Testis (tissue), 2 donors: ENCODE measurements at regions not wholly inside any gene's neighbourhood (a gene's known extent, or its start where the extent isn't known, plus 50 kb on each side); places are given as distances from the start of the nearest gene placed in this dataset.

Experiments used
- DNase-seq: peaks from one replicate; pipeline ENCODE4 v3.0.0-alpha.2; 2019
- H3K27ac ChIP-seq, 2 donors: fragments of 200-600 bp; sonication (generic); one replicate each; pipeline ENCODE4 v1.5.1; 2019
- H3K27me3 ChIP-seq: fragments of 200-600 bp; sonication (generic); one replicate; pipeline ENCODE4 v1.5.1; 2019
- H3K36me3 ChIP-seq: fragments of 200-600 bp; sonication (generic); one replicate; pipeline ENCODE4 v1.5.1; 2017; ENCODE audit warnings: low read depth; ENCODE audit errors: missing control alignments
- H3K4me1 ChIP-seq: fragments of 200-600 bp; sonication (generic); one replicate; pipeline ENCODE4 v1.5.1; 2019
- H3K4me3 ChIP-seq, 2 donors: fragments of 200-600 bp; sonication (generic); one replicate each; pipeline ENCODE4 v1.5.1; 2017 to 2019
- H3K9me3 ChIP-seq: fragments of 200-600 bp; sonication (generic); one replicate; pipeline ENCODE4 v1.5.1; 2017
- POLR2A ChIP-seq: fragments of 450-650 bp; IDR thresholded peaks from one replicate; pipeline ENCODE4 v1.6.1; 2017; ENCODE audit warnings: antibody characterized with exemption, mild to moderate bottlenecking, moderate library complexity
- WGBS, 2 donors: methylation state at CpG; one replicate each; pipeline ENCODE4 v1.1.5; 2018; 5-methylcytosine and 5-hydroxymethylcytosine counted together
- intact Hi-C: fragments of 100-400 bp; cut with DNase I; formaldehyde crosslinking; loops from one replicate; pipeline ENCODE4 v1.15.1; 2023; ENCODE audit warnings: low total_unique reads
- TF ChIP-seq, protein P1 (sequence below), 3 experiments: fragments of 450-650 bp in 2 of 3; fragments of 200-600 bp in 1 of 3; sonication (generic) in 1 of 3; IDR thresholded peaks; one replicate each; pipeline ENCODE4 v1.5.1; 2016 to 2019; ENCODE audit warnings: antibody characterized with exemption in 3 of 3, mild to moderate bottlenecking in 2 of 3, moderate library complexity in 1 of 3

DNA sequence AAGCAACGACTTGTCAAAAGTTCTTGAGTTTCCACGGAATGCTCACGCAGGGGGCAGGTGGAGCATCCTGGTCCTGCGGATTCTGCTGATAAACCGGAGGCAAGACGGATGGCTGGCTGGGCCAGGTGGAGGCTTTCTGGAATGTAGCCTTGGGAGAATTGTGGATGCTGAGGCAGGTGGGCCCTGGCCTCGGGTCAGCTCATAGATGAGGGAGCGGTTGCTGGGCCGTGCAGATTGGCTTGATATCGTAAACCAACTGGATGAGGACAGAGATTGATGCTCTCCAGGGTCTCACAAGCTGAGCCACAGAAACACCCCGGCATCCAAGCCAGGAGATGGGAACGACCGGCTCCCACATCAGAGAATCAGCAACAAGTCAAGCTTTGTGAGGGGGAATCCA is 50.0 kb upstream of the TFRC start:
- no peaks in the 10 kb centered on the region for H3K4me1 ChIP-seq
- no peaks in the 10 kb centered on the region for H3K9me3 ChIP-seq
- H3K27me3 ChIP-seq = no peaks in the 10 kb centered on the region
- no peaks in the 10 kb centered on the region for H3K36me3 ChIP-seq
- DNase-seq = no peak
- no peak for TF ChIP-seq POLR2A
- TF ChIP-seq, protein P1, sequence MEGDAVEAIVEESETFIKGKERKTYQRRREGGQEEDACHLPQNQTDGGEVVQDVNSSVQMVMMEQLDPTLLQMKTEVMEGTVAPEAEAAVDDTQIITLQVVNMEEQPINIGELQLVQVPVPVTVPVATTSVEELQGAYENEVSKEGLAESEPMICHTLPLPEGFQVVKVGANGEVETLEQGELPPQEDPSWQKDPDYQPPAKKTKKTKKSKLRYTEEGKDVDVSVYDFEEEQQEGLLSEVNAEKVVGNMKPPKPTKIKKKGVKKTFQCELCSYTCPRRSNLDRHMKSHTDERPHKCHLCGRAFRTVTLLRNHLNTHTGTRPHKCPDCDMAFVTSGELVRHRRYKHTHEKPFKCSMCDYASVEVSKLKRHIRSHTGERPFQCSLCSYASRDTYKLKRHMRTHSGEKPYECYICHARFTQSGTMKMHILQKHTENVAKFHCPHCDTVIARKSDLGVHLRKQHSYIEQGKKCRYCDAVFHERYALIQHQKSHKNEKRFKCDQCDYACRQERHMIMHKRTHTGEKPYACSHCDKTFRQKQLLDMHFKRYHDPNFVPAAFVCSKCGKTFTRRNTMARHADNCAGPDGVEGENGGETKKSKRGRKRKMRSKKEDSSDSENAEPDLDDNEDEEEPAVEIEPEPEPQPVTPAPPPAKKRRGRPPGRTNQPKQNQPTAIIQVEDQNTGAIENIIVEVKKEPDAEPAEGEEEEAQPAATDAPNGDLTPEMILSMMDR (IDR thresholded peaks at IDR 0.05) = no peak
- WGBS, 2 donors = 87 to 89% methylated on average over 12 to 13 of the region's 13 CpGs
- intact Hi-C loops = no loop called here
- H3K27ac ChIP-seq = no peak overlapping the region
- H3K4me3 ChIP-seq = no peak overlapping the region
